H9 (cell line): ENCODE measurements at regions not wholly inside any gene's neighbourhood (a gene's known extent, or its start where the extent isn't known, plus 50 kb on each side); places are given as distances from the start of the nearest gene placed in this dataset.

Experiments
- DNase-seq: peaks from one replicate; pipeline ENCODE4 v3.0.0-alpha.2; 2017
- H2AFZ ChIP-seq: one replicate; pipeline ENCODE4 v1.6.1; 2013; ENCODE audit warnings: mild to moderate bottlenecking, low read length, control low read depth, moderate library complexity
- H2AK5ac ChIP-seq: 2 replicates; pipeline ENCODE4 v1.6.1; 2013; ENCODE audit warnings: low read length, control low read depth, mixed read lengths; ENCODE audit not compliant: insufficient read length
- H2BK120ac ChIP-seq: one replicate; pipeline ENCODE4 v1.6.1; 2013; ENCODE audit warnings: low read depth, mild to moderate bottlenecking, low read length, control low read depth, inconsistent platforms; ENCODE audit not compliant: poor library complexity, severe bottlenecking
- H2BK12ac ChIP-seq: 2 replicates; pipeline ENCODE4 v1.6.1; 2013; ENCODE audit warnings: low read length, control low read depth, mixed read lengths, low read depth; ENCODE audit not compliant: insufficient read length
- H2BK15ac ChIP-seq: 2 replicates; pipeline ENCODE4 v1.6.1; 2013; ENCODE audit warnings: low read depth, low read length, control low read depth
- H2BK20ac ChIP-seq: one replicate; pipeline ENCODE4 v1.6.1; 2013; ENCODE audit warnings: low read depth, mild to moderate bottlenecking, low read length, control low read depth, inconsistent platforms; ENCODE audit not compliant: poor library complexity, severe bottlenecking
- H2BK5ac ChIP-seq: 2 replicates; pipeline ENCODE4 v1.6.1; 2013; ENCODE audit warnings: low read length, control low read depth, mixed read lengths; ENCODE audit not compliant: insufficient read length
- H3K14ac ChIP-seq: 2 replicates; pipeline ENCODE4 v1.6.1; 2013; ENCODE audit warnings: low read length, control low read depth; ENCODE audit not compliant: insufficient read depth
- H3K18ac ChIP-seq: 2 replicates; pipeline ENCODE4 v1.6.1; 2013; ENCODE audit warnings: low read depth, mild to moderate bottlenecking, mixed read lengths, low read length, control low read depth; ENCODE audit not compliant: insufficient read length
- H3K23ac ChIP-seq: 2 replicates; pipeline ENCODE4 v1.6.1; 2013; ENCODE audit warnings: low read length, control low read depth, mixed read lengths, low read depth; ENCODE audit not compliant: insufficient read length
- H3K23me2 ChIP-seq: 2 replicates; pipeline ENCODE4 v1.6.1; 2013; ENCODE audit warnings: low read depth, mild to moderate bottlenecking, mixed read lengths, low read length, control low read depth; ENCODE audit not compliant: insufficient read length, poor library complexity, severe bottlenecking
- H3K27ac ChIP-seq: 2 replicates; pipeline ENCODE4 v1.5.1; 2013; ENCODE audit warnings: low read length, control low read depth, mixed read lengths, low read depth; ENCODE audit not compliant: insufficient read length
- H3K27me3 ChIP-seq: 2 replicates; pipeline ENCODE4 v1.6.1; 2013; ENCODE audit warnings: low read length, control low read depth, inconsistent platforms; ENCODE audit not compliant: insufficient read depth
- H3K4ac ChIP-seq: 2 replicates; pipeline ENCODE4 v1.6.1; 2013; ENCODE audit warnings: low read depth, mild to moderate bottlenecking, control low read depth, inconsistent platforms, low read length, moderate library complexity
- H3K4me1 ChIP-seq: 2 replicates; pipeline ENCODE4 v1.6.1; 2013; ENCODE audit warnings: low read length, control low read depth, inconsistent platforms; ENCODE audit not compliant: insufficient read depth
- H3K4me2 ChIP-seq: 2 replicates; pipeline ENCODE4 v1.6.1; 2013; ENCODE audit warnings: low read length, control low read depth, mixed read lengths; ENCODE audit not compliant: insufficient read length, insufficient read depth
- H3K56ac ChIP-seq: 2 replicates; pipeline ENCODE4 v1.6.1; 2013; ENCODE audit warnings: low read depth, mild to moderate bottlenecking, mixed read lengths, low read length, control low read depth; ENCODE audit not compliant: insufficient read length
- H3K79me1 ChIP-seq: 2 replicates; pipeline ENCODE4 v1.6.1; 2013; ENCODE audit warnings: low read depth, mild to moderate bottlenecking, moderate library complexity, low read length, control low read depth, inconsistent platforms; ENCODE audit not compliant: insufficient read depth, poor library complexity, severe bottlenecking
- H3K79me2 ChIP-seq: 2 replicates; pipeline ENCODE4 v1.6.1; 2013; ENCODE audit warnings: low read length, control low read depth, inconsistent platforms; ENCODE audit not compliant: insufficient read depth
- H3K9ac ChIP-seq: 2 replicates; pipeline ENCODE4 v1.6.1; 2013; ENCODE audit warnings: low read length, control low read depth, mixed read lengths; ENCODE audit not compliant: insufficient read length; ENCODE audit errors: extremely low read depth
- H3K9me3 ChIP-seq: one replicate; pipeline ENCODE4 v1.6.1; 2013; ENCODE audit warnings: low read depth, low read length, inconsistent platforms; ENCODE audit not compliant: control insufficient read depth
- H3T11ph ChIP-seq: one replicate; pipeline ENCODE4 v1.6.1; 2013; ENCODE audit warnings: mild to moderate bottlenecking, low read length, control low read depth, inconsistent platforms
- H4K20me1 ChIP-seq: one replicate; pipeline ENCODE4 v1.6.1; 2013; ENCODE audit not compliant: control insufficient read depth, insufficient read length, insufficient read depth
- H4K5ac ChIP-seq: 2 replicates; pipeline ENCODE4 v1.6.1; 2013; ENCODE audit warnings: low read depth, mild to moderate bottlenecking, mixed read lengths, low read length, control low read depth; ENCODE audit not compliant: insufficient read length
- H4K8ac ChIP-seq: replicated peaks from 2 replicates; pipeline ENCODE4 v1.6.1; 2013; ENCODE audit warnings: low read length, control low read depth, mixed read lengths, low read depth; ENCODE audit not compliant: insufficient read length
- H4K91ac ChIP-seq: 2 replicates; pipeline ENCODE4 v1.6.1; 2013; ENCODE audit warnings: low read depth, mild to moderate bottlenecking, moderate library complexity, mixed read lengths, low read length, control low read depth; ENCODE audit not compliant: insufficient read length
- H3K27ac Mint-ChIP-seq, 3 experiments: 2 replicates in 2 of 3; 3 replicates in 1 of 3; pipeline ENCODE4 v1.8.0; 2020 to 2021; ENCODE audit warnings: mixed read lengths in 3 of 3, mild to moderate bottlenecking in 1 of 3, moderate library complexity in 1 of 3
- H3K27me3 Mint-ChIP-seq: 2 replicates; pipeline ENCODE4 v1.8.0; 2021; ENCODE audit warnings: low read depth, mild to moderate bottlenecking, moderate library complexity, mixed read lengths
- H3K36me3 Mint-ChIP-seq, 3 experiments: 2 replicates in 2 of 3; 3 replicates in 1 of 3; pipeline ENCODE4 v1.8.0; 2020 to 2021; ENCODE audit warnings: low read depth in 3 of 3, mixed read lengths in 3 of 3; ENCODE audit not compliant: insufficient read depth in 1 of 3
- H3K4me1 Mint-ChIP-seq, 2 experiments: 2 replicates each; pipeline ENCODE4 v1.8.0; 2020; ENCODE audit warnings: mixed read lengths in 2 of 2
- H3K4me3 Mint-ChIP-seq, 2 experiments: 2 replicates in 1 of 2; 3 replicates in 1 of 2; pipeline ENCODE4 v1.8.0; 2020 to 2021; ENCODE audit warnings: mild to moderate bottlenecking in 2 of 2, mixed read lengths in 2 of 2, moderate library complexity in 1 of 2
- H3K9me3 Mint-ChIP-seq, 2 experiments: 2 replicates in 1 of 2; 3 replicates in 1 of 2; pipeline ENCODE4 v1.8.0; 2020; ENCODE audit warnings: mild to moderate bottlenecking in 2 of 2, mixed read lengths in 2 of 2, moderate library complexity in 1 of 2
- CTCF ChIP-seq: fragments of 200-600 bp; sonication (generic); conservative IDR thresholded peaks from 3 replicates; pipeline ENCODE4 v1.8.0; 2021; ENCODE audit warnings: antibody characterized with exemption, mild to moderate bottlenecking
- WGBS: extraction: QIAGEN DNeasy Blood & Tissue Kit; methylation state at CpG from one replicate; pipeline ENCODE4 v1.1.7; 2013; ENCODE audit warnings: missing lambda C conversion rate, low lambda C conversion rate, mixed read lengths; ENCODE audit not compliant: insufficient read length; ENCODE audit errors: extremely low coverage; 5-methylcytosine and 5-hydroxymethylcytosine counted together

DNA sequence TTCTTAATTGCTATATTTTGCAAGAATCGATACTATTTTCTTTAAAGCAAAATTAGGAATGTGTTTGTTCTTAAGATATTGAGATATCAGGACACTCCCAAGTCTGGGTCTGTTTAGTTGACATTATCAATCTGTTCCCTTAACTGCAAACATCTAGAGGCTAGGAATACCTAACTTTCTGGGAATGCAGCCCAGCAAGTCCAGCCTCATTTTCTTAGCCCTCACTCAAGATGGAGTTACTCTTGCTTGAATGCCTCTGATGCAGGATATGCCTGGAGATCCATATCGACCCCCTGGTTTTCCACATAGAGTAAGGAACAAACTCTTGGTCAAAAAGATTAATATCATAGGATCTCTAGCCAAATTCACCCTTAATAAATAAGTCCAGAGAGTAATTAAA lies 305.3 kb upstream of the COBL start:
- Mint-ChIP-seq H3K4me3 (no peak overlapping the region), H3K27me3 (no peaks in the 10 kb centered on the region; the same call in 1 of the 2 replicates), H3K27ac (no peak overlapping the region), H3K36me3 (peaks cover 10 to 12% (median 12%) of the 10 kb centered on the region in 3 experiments), H3K4me1 (peaks cover 8 to 11% of the 10 kb centered on the region in 2 experiments), H3K9me3 (peaks cover 12 to 24% of the 10 kb centered on the region in 2 experiments; a peak in 4 of 5 replicates)
- H3K18ac ChIP-seq = no peak overlapping the region
- H3K4me2 ChIP-seq = no peak overlapping the region
- H2AFZ ChIP-seq = no peak overlapping the region
- TF ChIP-seq CTCF = no peak
- no peaks in the 10 kb centered on the region for H3K9me3 ChIP-seq
- H3K9ac ChIP-seq = no peak overlapping the region
- H3T11ph ChIP-seq = no peak overlapping the region
- no peaks in the 10 kb centered on the region for H3K79me2 ChIP-seq
- no peak overlapping the region for H2BK120ac ChIP-seq
- no peak overlapping the region for H2BK20ac ChIP-seq
- no peak overlapping the region for H3K14ac ChIP-seq
- no peaks in the 10 kb centered on the region for H4K20me1 ChIP-seq
- no CpG with 5 or more reads among the region's 2 CpGs for WGBS
- H4K5ac ChIP-seq = no peak overlapping the region
- no peak overlapping the region for H2BK12ac ChIP-seq
- no peaks in the 10 kb centered on the region for H3K27me3 ChIP-seq
- H3K23ac ChIP-seq = no peak overlapping the region
- no peak overlapping the region for H4K8ac ChIP-seq
- H2BK15ac ChIP-seq = no peak overlapping the region
- H3K79me1 ChIP-seq = no peaks in the 10 kb centered on the region
- no peak for DNase-seq
- no peak overlapping the region for H2AK5ac ChIP-seq
- no peaks in the 10 kb centered on the region; the same call in 1 of the 2 replicates for H3K4me1 ChIP-seq
- no peak overlapping the region for H2BK5ac ChIP-seq
- H3K23me2 ChIP-seq = no peaks in the 10 kb centered on the region
- no peak overlapping the region for H4K91ac ChIP-seq
- H3K27ac ChIP-seq = no peak overlapping the region
- no peak overlapping the region for H3K4ac ChIP-seq
- H3K56ac ChIP-seq = no peak overlapping the region
